GM21447 (cell line): ENCODE measurements at regions not wholly inside any gene's neighbourhood (a gene's known extent, or its start where the extent isn't known, plus 50 kb on each side); places are given as distances from the start of the nearest gene placed in this dataset.

ENCODE experiments used
- ATAC-seq: cut with Tn5 transposase; IDR thresholded peaks from one replicate; pipeline ENCODE4 v1.9.1; 2021; ENCODE audit not compliant: unreplicated experiment

DNA sequence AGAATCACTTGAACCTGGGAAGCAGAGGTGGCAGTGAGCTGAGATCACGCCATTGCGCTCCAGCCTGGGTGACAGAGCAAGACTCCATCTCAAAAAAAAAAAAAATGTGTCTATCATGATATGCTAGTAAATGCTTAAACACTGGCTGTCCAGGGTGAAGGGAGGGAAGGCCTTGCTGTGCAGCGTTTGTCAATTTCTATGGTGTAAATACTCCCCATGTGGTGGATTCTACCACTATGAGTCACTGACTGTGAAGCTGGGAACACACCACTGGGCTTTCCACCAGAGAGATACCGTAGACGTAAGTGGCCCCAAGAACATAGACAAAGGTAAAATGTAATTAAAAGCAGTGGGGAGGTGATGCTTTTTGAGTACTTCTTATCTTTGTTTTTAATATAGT lies 51.3 kb upstream of the LEF1 start:
- no peak for ATAC-seq
